ENCODE measurements at regions not wholly inside any gene's neighbourhood (a gene's known extent, or its start where the extent isn't known, plus 50 kb on each side); places are given as distances from the start of the nearest gene placed in this dataset.

GRCh38 chr10:107717046-107717445, 552.5 kb upstream of the SORCS1 start:
- H2AK9ac ChIP-seq (replicated peaks; ENCODE audit: low read depth, low read length, poor library complexity): no peak overlapping the region
- H3K4me2 ChIP-seq (ENCODE audit: low read depth, low read length): no peak overlapping the region
- no peaks in the 10 kb centered on the region for H3K27me3 ChIP-seq (ENCODE audit: control insufficient read depth, insufficient read depth, low read length)
- no peak overlapping the region for H3K4me3 ChIP-seq (ENCODE audit: insufficient read depth, low read depth, low read length)
- no peak overlapping the region for H4K8ac ChIP-seq (ENCODE audit: low read depth in 2 of 2, low read length in 2 of 2)
- no peak overlapping the region for H3K4ac ChIP-seq (ENCODE audit: low read depth, low read length)
- POLR2A ChIA-PET (ENCODE audit: unreplicated experiment): no interaction called here
- H3K4me1 ChIP-seq (ENCODE audit: control insufficient read depth, insufficient read depth, low read length): no peaks in the 10 kb centered on the region
- no peak overlapping the region for H2BK15ac ChIP-seq (ENCODE audit: low read depth, low read length)
- H3K14ac ChIP-seq (replicated peaks; ENCODE audit: low read depth, low read length): no peak overlapping the region
- peaks cover 4% of the 10 kb centered on the region; the same call in 1 of the 2 replicates for H3K9me3 ChIP-seq (ENCODE audit: control insufficient read depth, insufficient read depth, low read length)
- no peaks in the 10 kb centered on the region for H3K79me1 ChIP-seq (ENCODE audit: low read depth in 1 of 2, low read length in 2 of 2)
- no peak overlapping the region for H4K5ac ChIP-seq (ENCODE audit: low read depth, low read length)
- H3K23ac ChIP-seq (ENCODE audit: low read depth, low read length): no peak overlapping the region
- CTCF ChIA-PET: no interaction called here
- dilution Hi-C loops (cut with HindIII; ENCODE audit: low sequenced_read_pairs, unreplicated experiment) (no loop called here), in situ Hi-C loops (cut with MboI; ENCODE audit: low sequenced_read_pairs) (no loop called here), intact Hi-C loops (cut with micrococcal nuclease) (no loop called here)
- H4K20me1 ChIP-seq (ENCODE audit: insufficient read depth, low read length): no peaks in the 10 kb centered on the region
- H3K9ac ChIP-seq (ENCODE audit: low read depth, low read length): no peak overlapping the region
- no peak overlapping the region for H2AK5ac ChIP-seq (ENCODE audit: low read depth, low read length)
- H2BK20ac ChIP-seq (ENCODE audit: low read depth, low read length): no peak overlapping the region
- no peak for TF ChIP-seq NFE2L2 (IDR thresholded peaks at IDR 0.05; ENCODE audit: low read depth, low read length)
- no peak for TF ChIP-seq ELK1 (IDR thresholded peaks at IDR 0.05; ENCODE audit: borderline replicate concordance, low read depth, low read length)
- no peak for TF ChIP-seq MXI1 (IDR thresholded peaks at IDR 0.05; ENCODE audit: borderline replicate concordance, low read depth, low read length)
- no peak for TF ChIP-seq SMC3 (IDR thresholded peaks at IDR 0.05; ENCODE audit: low read depth, low read length)
- TF ChIP-seq CTCF (conservative IDR thresholded peaks at IDR 0.05; ENCODE audit: low read depth, low read length): no peak
- TF ChIP-seq CHD1 (IDR thresholded peaks at IDR 0.05; ENCODE audit: low read depth, low read length): no peak
- no peak for TF ChIP-seq FOS (IDR thresholded peaks at IDR 0.05; ENCODE audit: low read depth, low read length)
- no peak for TF ChIP-seq USF2 (IDR thresholded peaks at IDR 0.05; ENCODE audit: low read depth, low read length)
- TF ChIP-seq MAZ (IDR thresholded peaks at IDR 0.05; ENCODE audit: borderline replicate concordance, low read depth, low read length): no peak
- TF ChIP-seq MAFK (IDR thresholded peaks at IDR 0.05; ENCODE audit: low read depth, low read length): no peak
- TF ChIP-seq POLR2A (IDR thresholded peaks at IDR 0.05; ENCODE audit: low read depth, low read length): no peak
- no peak overlapping the region for H3K27ac ChIP-seq (ENCODE audit: insufficient read depth, low read length)
- H2AFZ ChIP-seq (replicated peaks; ENCODE audit: low read length, poor library complexity): no peak overlapping the region
- ATAC-seq (ENCODE audit: low read depth) (no peak), DNase-seq (no peak)
- no peaks in the 10 kb centered on the region for H3K9me1 ChIP-seq (ENCODE audit: insufficient read depth, low read length)
- H2BK120ac ChIP-seq (ENCODE audit: low read depth, low read length): no peak overlapping the region
- H3K56ac ChIP-seq (ENCODE audit: extremely low read depth, insufficient read depth, low read length): no peak overlapping the region
- H2BK5ac ChIP-seq (ENCODE audit: low read depth, low read length, poor library complexity, severe bottlenecking): no peak overlapping the region
- no TSS peak for BruUV-seq (replicated peaks)
- no peaks in the 10 kb centered on the region for H3K36me3 ChIP-seq (ENCODE audit: control insufficient read depth, insufficient read depth, low read length)
- H4K91ac ChIP-seq (ENCODE audit: insufficient read depth, low read depth, low read length): no peak overlapping the region
- WGBS, 2 experiments (ENCODE audit: extremely low coverage in 2 of 2, insufficient read length in 1 of 2): 80% methylated on average over 1 of the region's 2 CpGs; no CpG with 5 or more reads in 1 of the 2 experiments
- no peak overlapping the region for H3K18ac ChIP-seq (ENCODE audit: low read depth, low read length)

Data from IMR-90 (cell line).